ENCODE measurements at regions not wholly inside any gene's neighbourhood (a gene's known extent, or its start where the extent isn't known, plus 50 kb on each side); places are given as distances from the start of the nearest gene placed in this dataset.

DNA sequence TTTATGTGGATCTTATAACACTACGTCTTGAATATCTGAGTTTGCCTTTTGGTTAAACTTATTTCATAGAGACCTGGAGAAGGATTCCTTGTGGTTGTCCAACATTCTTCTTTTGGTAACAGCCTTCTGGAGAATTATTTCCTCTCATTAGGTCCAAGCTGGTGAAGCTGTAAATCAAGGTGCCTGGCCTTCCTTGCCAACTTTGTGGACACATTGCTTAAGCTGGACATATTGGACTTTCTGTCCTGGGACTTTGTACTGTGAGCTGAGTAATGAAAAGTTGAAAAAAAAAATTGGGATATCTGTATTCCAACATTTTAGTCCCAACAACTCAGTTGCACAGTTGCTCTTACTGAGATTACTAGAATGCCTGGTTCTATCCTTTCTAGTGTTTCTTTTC, 186.2 kb downstream of the HAO1 start:
- TF ChIP-seq ZBTB7A (IDR thresholded peaks at IDR 0.05; ENCODE audit: low read depth) (no peak), FOXM1 (IDR thresholded peaks at IDR 0.05; ENCODE audit: borderline replicate concordance, low read depth) (no peak), YY1 (IDR thresholded peaks at IDR 0.05; ENCODE audit: low read depth) (no peak), TAF1 (IDR thresholded peaks at IDR 0.05; ENCODE audit: low read depth) (no peak), RAD21 (IDR thresholded peaks at IDR 0.05; ENCODE audit: low read depth) (no peak), NFIC (IDR thresholded peaks at IDR 0.05) (no peak), CEBPB (IDR thresholded peaks at IDR 0.05) (no peak), TEAD4 (IDR thresholded peaks at IDR 0.05) (no peak)
- TF ChIP-seq, protein P1, sequence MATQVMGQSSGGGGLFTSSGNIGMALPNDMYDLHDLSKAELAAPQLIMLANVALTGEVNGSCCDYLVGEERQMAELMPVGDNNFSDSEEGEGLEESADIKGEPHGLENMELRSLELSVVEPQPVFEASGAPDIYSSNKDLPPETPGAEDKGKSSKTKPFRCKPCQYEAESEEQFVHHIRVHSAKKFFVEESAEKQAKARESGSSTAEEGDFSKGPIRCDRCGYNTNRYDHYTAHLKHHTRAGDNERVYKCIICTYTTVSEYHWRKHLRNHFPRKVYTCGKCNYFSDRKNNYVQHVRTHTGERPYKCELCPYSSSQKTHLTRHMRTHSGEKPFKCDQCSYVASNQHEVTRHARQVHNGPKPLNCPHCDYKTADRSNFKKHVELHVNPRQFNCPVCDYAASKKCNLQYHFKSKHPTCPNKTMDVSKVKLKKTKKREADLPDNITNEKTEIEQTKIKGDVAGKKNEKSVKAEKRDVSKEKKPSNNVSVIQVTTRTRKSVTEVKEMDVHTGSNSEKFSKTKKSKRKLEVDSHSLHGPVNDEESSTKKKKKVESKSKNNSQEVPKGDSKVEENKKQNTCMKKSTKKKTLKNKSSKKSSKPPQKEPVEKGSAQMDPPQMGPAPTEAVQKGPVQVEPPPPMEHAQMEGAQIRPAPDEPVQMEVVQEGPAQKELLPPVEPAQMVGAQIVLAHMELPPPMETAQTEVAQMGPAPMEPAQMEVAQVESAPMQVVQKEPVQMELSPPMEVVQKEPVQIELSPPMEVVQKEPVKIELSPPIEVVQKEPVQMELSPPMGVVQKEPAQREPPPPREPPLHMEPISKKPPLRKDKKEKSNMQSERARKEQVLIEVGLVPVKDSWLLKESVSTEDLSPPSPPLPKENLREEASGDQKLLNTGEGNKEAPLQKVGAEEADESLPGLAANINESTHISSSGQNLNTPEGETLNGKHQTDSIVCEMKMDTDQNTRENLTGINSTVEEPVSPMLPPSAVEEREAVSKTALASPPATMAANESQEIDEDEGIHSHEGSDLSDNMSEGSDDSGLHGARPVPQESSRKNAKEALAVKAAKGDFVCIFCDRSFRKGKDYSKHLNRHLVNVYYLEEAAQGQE (IDR thresholded peaks at IDR 0.05; ENCODE audit: low read depth) = no peak
- TF ChIP-seq, protein P2, sequence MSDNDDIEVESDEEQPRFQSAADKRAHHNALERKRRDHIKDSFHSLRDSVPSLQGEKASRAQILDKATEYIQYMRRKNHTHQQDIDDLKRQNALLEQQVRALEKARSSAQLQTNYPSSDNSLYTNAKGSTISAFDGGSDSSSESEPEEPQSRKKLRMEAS (IDR thresholded peaks at IDR 0.05) = no peak

DNA sequence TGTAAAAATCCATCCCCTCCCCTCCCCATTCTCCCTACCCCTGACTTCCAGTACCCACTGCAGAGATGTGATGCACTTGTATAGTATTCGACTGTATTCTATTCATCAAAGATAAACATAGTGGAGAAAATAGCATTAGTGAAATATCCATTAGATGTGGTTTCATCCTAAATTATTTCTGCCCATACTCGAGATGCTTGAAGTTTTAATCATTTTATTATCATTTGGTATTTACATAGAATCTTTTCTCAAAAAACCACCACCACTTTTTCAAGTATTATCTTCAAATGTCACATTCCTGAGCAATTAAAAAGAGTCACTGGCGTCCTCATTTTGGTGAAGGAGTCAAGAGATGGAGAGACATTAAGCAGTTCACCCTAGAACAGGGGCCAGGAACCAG, 181.9 kb downstream of the HAO1 start:
- TF ChIP-seq ZBTB7A (IDR thresholded peaks at IDR 0.05; ENCODE audit: low read depth) = no peak
- TF ChIP-seq TEAD4 (IDR thresholded peaks at IDR 0.05) = no peak
- TF ChIP-seq, protein P1 (IDR thresholded peaks at IDR 0.05; ENCODE audit: low read depth) = no peak
- TF ChIP-seq, protein P3, sequence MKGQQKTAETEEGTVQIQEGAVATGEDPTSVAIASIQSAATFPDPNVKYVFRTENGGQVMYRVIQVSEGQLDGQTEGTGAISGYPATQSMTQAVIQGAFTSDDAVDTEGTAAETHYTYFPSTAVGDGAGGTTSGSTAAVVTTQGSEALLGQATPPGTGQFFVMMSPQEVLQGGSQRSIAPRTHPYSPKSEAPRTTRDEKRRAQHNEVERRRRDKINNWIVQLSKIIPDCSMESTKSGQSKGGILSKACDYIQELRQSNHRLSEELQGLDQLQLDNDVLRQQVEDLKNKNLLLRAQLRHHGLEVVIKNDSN (IDR thresholded peaks at IDR 0.05) = no peak
- no peak for TF ChIP-seq NFIC (IDR thresholded peaks at IDR 0.05)
- TF ChIP-seq CEBPB (IDR thresholded peaks at IDR 0.05) = no peak
- TF ChIP-seq CREB1 (IDR thresholded peaks at IDR 0.05; ENCODE audit: low read depth) = no peak
- no peak for TF ChIP-seq EP300 (IDR thresholded peaks at IDR 0.05; ENCODE audit: borderline replicate concordance)

DNA sequence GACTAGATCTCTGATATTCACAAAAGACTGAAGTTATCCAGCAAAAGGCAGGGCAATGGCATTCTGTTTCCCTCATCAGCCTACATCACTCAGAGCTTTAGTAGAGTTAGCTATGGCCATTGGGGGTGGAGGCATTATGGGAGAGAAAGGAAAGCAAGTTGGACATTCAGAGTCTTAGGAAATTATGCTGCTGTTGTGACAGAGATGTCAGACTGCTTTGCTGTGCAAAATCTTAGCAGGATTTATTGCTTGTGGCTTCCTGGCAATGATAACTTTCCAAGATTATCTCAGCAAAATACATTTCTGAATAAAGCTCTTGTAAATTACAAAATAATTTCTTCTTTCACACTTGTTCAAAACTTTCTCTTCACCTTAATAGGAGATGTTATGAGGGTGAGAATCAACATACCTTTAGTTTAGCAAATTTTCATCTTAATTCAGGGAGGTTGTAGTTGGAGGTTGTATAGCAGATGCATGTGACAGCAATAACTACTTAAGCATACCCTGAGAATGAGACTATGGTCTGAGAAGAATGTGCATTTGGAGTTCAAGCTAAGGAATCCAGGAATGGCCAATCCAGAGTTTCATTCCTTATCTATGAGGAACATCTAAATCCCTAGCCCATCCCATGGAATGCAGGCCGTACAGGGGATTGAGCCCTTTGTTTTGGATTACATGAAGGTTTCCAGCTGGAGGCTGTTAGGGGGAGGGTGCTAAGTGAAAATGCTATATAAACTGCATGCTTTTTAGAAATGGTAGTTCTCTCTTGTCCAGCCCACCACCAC, 179.8 kb downstream of the HAO1 start:
- TF ChIP-seq, protein P2 (IDR thresholded peaks at IDR 0.05) = no peak
- TF ChIP-seq TEAD4 (IDR thresholded peaks at IDR 0.05) (no peak), EGR1 (IDR thresholded peaks at IDR 0.05) (no peak), FOXM1 (IDR thresholded peaks at IDR 0.05; ENCODE audit: borderline replicate concordance, low read depth) (no peak), RAD21 (IDR thresholded peaks at IDR 0.05; ENCODE audit: low read depth) (no peak), TCF12 (IDR thresholded peaks at IDR 0.05; ENCODE audit: low read depth) (no peak), ZBTB7A (IDR thresholded peaks at IDR 0.05; ENCODE audit: low read depth) (no peak), CEBPB (IDR thresholded peaks at IDR 0.05) (no peak), TAF1 (IDR thresholded peaks at IDR 0.05; ENCODE audit: low read depth) (no peak), CREB1 (IDR thresholded peaks at IDR 0.05; ENCODE audit: low read depth) (no peak), YY1 (IDR thresholded peaks at IDR 0.05; ENCODE audit: low read depth) (no peak), EP300 (IDR thresholded peaks at IDR 0.05; ENCODE audit: borderline replicate concordance) (no peak), NFIC (IDR thresholded peaks at IDR 0.05) (no peak)
- TF ChIP-seq, protein P3 (IDR thresholded peaks at IDR 0.05) = no peak
- TF ChIP-seq, protein P1 (IDR thresholded peaks at IDR 0.05; ENCODE audit: low read depth) = no peak

DNA sequence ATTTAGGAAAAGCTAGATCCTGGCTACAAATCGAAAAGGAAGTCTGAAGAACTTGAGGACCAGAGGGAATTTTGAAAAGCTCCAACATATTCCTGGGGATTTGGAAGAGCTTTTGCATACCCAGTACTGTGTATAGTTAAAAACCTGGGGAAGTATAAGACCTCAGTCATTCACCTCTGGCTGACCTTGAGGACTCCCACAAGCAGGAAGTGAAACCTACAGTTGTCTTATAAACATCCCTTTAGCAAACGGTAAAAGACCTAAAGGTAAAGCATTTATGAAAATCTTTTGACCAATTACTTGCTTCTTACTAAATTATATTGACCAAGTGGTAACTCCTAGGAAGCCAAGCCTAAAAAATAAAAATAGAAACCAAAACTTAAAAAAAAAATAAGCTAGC, 175.0 kb downstream of the HAO1 start:
- no peak for TF ChIP-seq RAD21 (IDR thresholded peaks at IDR 0.05; ENCODE audit: low read depth)
- no peak for TF ChIP-seq CREB1 (IDR thresholded peaks at IDR 0.05; ENCODE audit: low read depth)
- TF ChIP-seq TCF12 (IDR thresholded peaks at IDR 0.05; ENCODE audit: low read depth) = no peak
- TF ChIP-seq NFIC (IDR thresholded peaks at IDR 0.05) = no peak
- no peak for TF ChIP-seq TEAD4 (IDR thresholded peaks at IDR 0.05)
- TF ChIP-seq EP300 (IDR thresholded peaks at IDR 0.05; ENCODE audit: borderline replicate concordance) = no peak
- no peak for TF ChIP-seq ZBTB7A (IDR thresholded peaks at IDR 0.05; ENCODE audit: low read depth)
- TF ChIP-seq, protein P2 (IDR thresholded peaks at IDR 0.05) = no peak
- TF ChIP-seq, protein P1 (IDR thresholded peaks at IDR 0.05; ENCODE audit: low read depth) = no peak
- TF ChIP-seq FOXM1 (IDR thresholded peaks at IDR 0.05; ENCODE audit: borderline replicate concordance, low read depth) = no peak
- no peak for TF ChIP-seq EGR1 (IDR thresholded peaks at IDR 0.05)
- no peak for TF ChIP-seq TAF1 (IDR thresholded peaks at IDR 0.05; ENCODE audit: low read depth)
- TF ChIP-seq CEBPB (IDR thresholded peaks at IDR 0.05) = no peak
- TF ChIP-seq, protein P3 (IDR thresholded peaks at IDR 0.05) = no peak
